B cell (primary cell): ENCODE measurements at regions not wholly inside any gene's neighbourhood (a gene's known extent, or its start where the extent isn't known, plus 50 kb on each side); places are given as distances from the start of the nearest gene placed in this dataset.

Experiments used
- EZH2 ChIP-seq: IDR thresholded peaks from 2 replicates; pipeline ENCODE4 v1.6.1; 2012; ENCODE audit warnings: borderline replicate concordance, low read depth, mild to moderate bottlenecking, moderate library complexity, low read length; ENCODE audit not compliant: insufficient read depth, poor library complexity, severe bottlenecking
- TF ChIP-seq, protein P1 (sequence below): fragments of 200-600 bp; IDR thresholded peaks from one replicate; pipeline ENCODE4 v1.8.0; 2022; ENCODE audit warnings: antibody characterized with exemption, mild to moderate bottlenecking

DNA sequence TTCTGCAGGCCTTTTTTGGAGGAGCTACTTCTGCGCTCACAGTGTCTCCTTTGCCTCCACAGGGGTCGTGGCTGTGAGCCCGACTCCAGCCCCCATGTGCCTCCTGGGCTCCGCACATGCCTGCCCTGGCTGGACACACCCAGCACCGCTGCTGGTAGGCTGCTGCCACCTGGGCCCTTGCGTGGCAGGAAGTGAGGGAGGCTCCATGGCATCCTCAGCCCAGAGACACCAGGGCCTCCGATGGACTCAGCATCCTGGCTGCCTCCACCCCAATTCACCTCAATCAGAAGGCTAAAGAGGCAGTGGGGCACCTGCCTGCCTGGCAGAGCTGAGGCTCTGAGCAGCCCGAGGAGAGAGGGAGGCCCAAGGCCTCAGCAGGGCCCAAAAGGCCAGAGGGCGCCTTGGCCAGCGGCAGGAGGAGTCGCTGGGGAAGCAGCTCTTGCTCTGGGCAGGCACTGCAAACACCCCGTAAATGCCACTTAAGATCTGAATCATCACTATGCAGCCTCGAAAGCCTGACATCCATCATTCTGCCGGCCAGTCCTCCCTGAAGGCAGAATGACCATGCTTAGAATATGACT, 68.3 kb upstream of the OTOS start:
- TF ChIP-seq, protein P1, sequence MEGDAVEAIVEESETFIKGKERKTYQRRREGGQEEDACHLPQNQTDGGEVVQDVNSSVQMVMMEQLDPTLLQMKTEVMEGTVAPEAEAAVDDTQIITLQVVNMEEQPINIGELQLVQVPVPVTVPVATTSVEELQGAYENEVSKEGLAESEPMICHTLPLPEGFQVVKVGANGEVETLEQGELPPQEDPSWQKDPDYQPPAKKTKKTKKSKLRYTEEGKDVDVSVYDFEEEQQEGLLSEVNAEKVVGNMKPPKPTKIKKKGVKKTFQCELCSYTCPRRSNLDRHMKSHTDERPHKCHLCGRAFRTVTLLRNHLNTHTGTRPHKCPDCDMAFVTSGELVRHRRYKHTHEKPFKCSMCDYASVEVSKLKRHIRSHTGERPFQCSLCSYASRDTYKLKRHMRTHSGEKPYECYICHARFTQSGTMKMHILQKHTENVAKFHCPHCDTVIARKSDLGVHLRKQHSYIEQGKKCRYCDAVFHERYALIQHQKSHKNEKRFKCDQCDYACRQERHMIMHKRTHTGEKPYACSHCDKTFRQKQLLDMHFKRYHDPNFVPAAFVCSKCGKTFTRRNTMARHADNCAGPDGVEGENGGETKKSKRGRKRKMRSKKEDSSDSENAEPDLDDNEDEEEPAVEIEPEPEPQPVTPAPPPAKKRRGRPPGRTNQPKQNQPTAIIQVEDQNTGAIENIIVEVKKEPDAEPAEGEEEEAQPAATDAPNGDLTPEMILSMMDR, result no peak
- TF ChIP-seq EZH2, result no peak
